HepG2 (cell line): ENCODE measurements at regions not wholly inside any gene's neighbourhood (a gene's known extent, or its start where the extent isn't known, plus 50 kb on each side); places are given as distances from the start of the nearest gene placed in this dataset.

ENCODE experiments used
- ATAC-seq: fragments of 200-7000 bp; cut with Tn5 transposase; 3 replicates; pipeline ENCODE4 v1.9.1; 2020; ENCODE audit warnings: mild to moderate bottlenecking, moderate library complexity
- BruUV-seq: library from RNA; stranded (reverse); fragments of 400-500 nt; replicated peaks from 2 replicates; lab custom pipeline; 2021; lab: Mats Ljungman, UMichigan
- CTCF ChIA-PET: fragments of 300-600 bp; formaldehyde crosslinking; extraction: SDS; loops from one replicate; lab custom pipeline; 2021; ENCODE audit warnings: low total read pairs, inconsistent platforms, low intra/inter-chr PET ratio; lab: Yijun Ruan, JAX
- POLR2A ChIA-PET: fragments of 350-600 bp; sonication (Branson Sonifier 250); formaldehyde crosslinking; loops from one replicate; lab custom pipeline; 2020; ENCODE audit warnings: antibody characterized with exemption, inconsistent platforms; lab: Yijun Ruan, JAX
- DNase-seq: peaks from one replicate; pipeline ENCODE4 v3.0.0-alpha.2; 2015; ENCODE audit warnings: low spot score
- FAIRE-seq: peaks from 3 replicates; lab custom pipeline; 2011; peaks lifted over from hg19 to GRCh38; lab: Jason Lieb, UNC
- H2AFZ ChIP-seq: one replicate; pipeline ENCODE4 v1.6.1; 2011; ENCODE audit warnings: low read length, inconsistent platforms
- H3K27ac ChIP-seq: fragments of 300-600 bp; 3 replicates; pipeline ENCODE4 v1.8.0; 2011; ENCODE audit warnings: mixed run types, mild to moderate bottlenecking, mixed read lengths, low read length, inconsistent platforms; ENCODE audit not compliant: insufficient read depth; ENCODE audit errors: extremely low read length
- H3K27me3 ChIP-seq, 2 experiments: fragments of 200-600 bp in 1 of 2; 2 replicates in 1 of 2; 3 replicates in 1 of 2; pipeline versions ENCODE4 v1.6.0 to v1.8.0; 2011; ENCODE audit warnings: low read length in 2 of 2, mild to moderate bottlenecking in 2 of 2, moderate library complexity in 2 of 2, inconsistent platforms in 1 of 2; ENCODE audit not compliant: insufficient read depth in 2 of 2, control insufficient read depth in 1 of 2
- H3K36me3 ChIP-seq, 2 experiments: fragments of 200-600 bp in 1 of 2; replicated peaks in 1 of 2; 2 replicates in 1 of 2; 3 replicates in 1 of 2; pipeline versions ENCODE4 v1.5.1 to v1.8.0; 2011; ENCODE audit warnings: low read length in 2 of 2, inconsistent platforms in 1 of 2; ENCODE audit not compliant: insufficient read depth in 2 of 2, control insufficient read depth in 1 of 2
- H3K4me1 ChIP-seq: 2 replicates; pipeline ENCODE4 v1.5.1; 2012; ENCODE audit warnings: low read length, inconsistent platforms; ENCODE audit not compliant: insufficient read depth
- H3K4me2 ChIP-seq: 2 replicates; pipeline ENCODE4 v1.6.0; 2011; ENCODE audit warnings: low read depth, low read length, inconsistent platforms
- H3K4me3 ChIP-seq, 3 experiments: fragments of 200-600 bp in 1 of 3; sonication (generic), shearing (Covaris generic) in 1 of 3; replicated peaks in 1 of 3; 2 replicates each; pipeline ENCODE4 v1.5.1; 2011 to 2016; ENCODE audit warnings: low read length in 3 of 3, inconsistent platforms in 2 of 3, low read depth in 2 of 3, mild to moderate bottlenecking in 2 of 3, control low read depth in 1 of 3, mixed read lengths in 1 of 3; ENCODE audit not compliant: insufficient read depth in 1 of 3
- H3K79me2 ChIP-seq: one replicate; pipeline ENCODE4 v1.6.1; 2011; ENCODE audit warnings: low read length, inconsistent platforms; ENCODE audit not compliant: insufficient read depth
- H3K9ac ChIP-seq: 2 replicates; pipeline ENCODE4 v1.6.0; 2011; ENCODE audit warnings: mild to moderate bottlenecking, low read depth, low read length, inconsistent platforms; ENCODE audit not compliant: insufficient read depth
- H3K9me3 ChIP-seq: 2 replicates; pipeline ENCODE4 v1.5.1; 2012; ENCODE audit warnings: mild to moderate bottlenecking, low read length
- H4K20me1 ChIP-seq: 2 replicates; pipeline ENCODE4 v1.6.0; 2011; ENCODE audit warnings: inconsistent platforms, mild to moderate bottlenecking, low read length, moderate library complexity; ENCODE audit not compliant: insufficient read depth
- ATRX ChIP-seq: sonication (generic); formaldehyde crosslinking; IDR thresholded peaks from 2 replicates; pipeline ENCODE4 v1.4.0; 2020; ENCODE audit warnings: missing genetic modification reagents, borderline replicate concordance
- ERF ChIP-seq: IDR thresholded peaks from 2 replicates; pipeline ENCODE4 v1.6.1; 2018; ENCODE audit warnings: missing biosample characterization, missing genetic modification reagents
- FOXO4 ChIP-seq: sonication (generic); formaldehyde crosslinking; conservative IDR thresholded peaks from 2 replicates; pipeline ENCODE4 v1.8.1; 2023; ENCODE audit warnings: missing genetic modification reagents
- NCOA1 ChIP-seq: sonication (generic); formaldehyde crosslinking; IDR thresholded peaks from 2 replicates; pipeline ENCODE4 v1.9.0; 2021; ENCODE audit warnings: missing genetic modification reagents
- NKX3-1 ChIP-seq: sonication (generic); formaldehyde crosslinking; IDR thresholded peaks from 2 replicates; pipeline ENCODE4 v1.5.0; 2020; ENCODE audit warnings: missing genetic modification reagents
- SOX13 ChIP-seq, 3 experiments: fragments of 450-650 bp in 1 of 3; sonication (generic) in 1 of 3; formaldehyde crosslinking in 1 of 3; IDR thresholded peaks in 2 of 3; conservative IDR thresholded peaks in 1 of 3; 2 replicates each; pipeline versions ENCODE4 v1.5.0 to v1.6.1; 2016 to 2020; ENCODE audit warnings: antibody characterized with exemption in 1 of 3, mild to moderate bottlenecking in 1 of 3, missing compliant biosample characterization in 1 of 3, missing genetic modification reagents in 1 of 3, moderate library complexity in 1 of 3
- ZGPAT ChIP-seq: IDR thresholded peaks from 2 replicates; pipeline ENCODE4 v1.6.1; 2016; ENCODE audit warnings: mild to moderate bottlenecking
- ZKSCAN5 ChIP-seq: sonication (generic); formaldehyde crosslinking; IDR thresholded peaks from 2 replicates; pipeline ENCODE4 v1.5.1; 2020; ENCODE audit warnings: mild to moderate bottlenecking, missing genetic modification reagents
- ZZZ3 ChIP-seq: sonication (generic); formaldehyde crosslinking; IDR thresholded peaks from 2 replicates; pipeline ENCODE4 v1.4.0; 2020; ENCODE audit warnings: missing genetic modification reagents, mild to moderate bottlenecking, borderline replicate concordance
- WGBS: methylation state at CpG from one replicate; pipeline ENCODE4 v1.1.6; 2017; ENCODE audit warnings: low lambda C conversion rate; 5-methylcytosine and 5-hydroxymethylcytosine counted together
- in situ Hi-C: cut with HindIII; loops from 2 replicates; pipeline ENCODE4 v1.10.0; 2017; ENCODE audit warnings: low pct_unique_long_range_greater_than_20kb; ENCODE audit not compliant: extremely low pct_ligation_motif_present
- intact Hi-C: fragments of 100-400 bp; cut with micrococcal nuclease; formaldehyde crosslinking; loops from one replicate; pipeline ENCODE4 v1.10.0; 2022; ENCODE audit not compliant: unreplicated experiment

- FAIRE-seq: no peak
- no peak overlapping the region for H3K27ac ChIP-seq
- no peak for TF ChIP-seq ZKSCAN5 (CRISPR knock-in tag)
- TF ChIP-seq ZGPAT: no peak
- TF ChIP-seq ERF (CRISPR knock-in tag): no peak
- TF ChIP-seq NCOA1 (CRISPR knock-in tag): no peak
- no peak for TF ChIP-seq SOX13 (IDR thresholded peaks at IDR 0.05)
- no peak for TF ChIP-seq SOX13 (CRISPR knock-in tag; conservative IDR thresholded peaks at IDR 0.05 in 1 of 2, IDR thresholded peaks at IDR 0.05 in 1 of 2)
- no peak for TF ChIP-seq ZZZ3 (CRISPR knock-in tag)
- TF ChIP-seq FOXO4 (CRISPR knock-in tag): no peak
- TF ChIP-seq ATRX (CRISPR knock-in tag): no peak
- TF ChIP-seq NKX3-1 (CRISPR knock-in tag): no peak
- H3K4me2 ChIP-seq: no peak overlapping the region
- no TSS peak for BruUV-seq
- no peaks in the 10 kb centered on the region for H3K79me2 ChIP-seq
- H3K4me3 ChIP-seq: no peak overlapping the region
- 0 out of 2 replicates have a peak, but pooled peaks cover 6% of the 10 kb centered on the region for H3K9me3 ChIP-seq
- POLR2A ChIA-PET: no interaction called here
- intact Hi-C loops: no loop called here
- no peaks in the 10 kb centered on the region for H4K20me1 ChIP-seq
- CTCF ChIA-PET: no interaction called here
- H3K27me3 ChIP-seq: no peaks in the 10 kb centered on the region
- in situ Hi-C loops: no loop called here
- no peaks in the 10 kb centered on the region for H3K4me1 ChIP-seq
- H2AFZ ChIP-seq: no peak overlapping the region
- WGBS: 2% methylated on average over 1 of the region's 1 CpG
- no peak for ATAC-seq
- no peak for DNase-seq
- H3K36me3 ChIP-seq: no peaks in the 10 kb centered on the region
- no peak overlapping the region for H3K9ac ChIP-seq
These were observed 111.0 kb upstream of the ERBB4 start for GRCh38 chr2:212649646-212650045.
